ENCODE measurements at regions not wholly inside any gene's neighbourhood (a gene's known extent, or its start where the extent isn't known, plus 50 kb on each side); places are given as distances from the start of the nearest gene placed in this dataset.

DNA sequence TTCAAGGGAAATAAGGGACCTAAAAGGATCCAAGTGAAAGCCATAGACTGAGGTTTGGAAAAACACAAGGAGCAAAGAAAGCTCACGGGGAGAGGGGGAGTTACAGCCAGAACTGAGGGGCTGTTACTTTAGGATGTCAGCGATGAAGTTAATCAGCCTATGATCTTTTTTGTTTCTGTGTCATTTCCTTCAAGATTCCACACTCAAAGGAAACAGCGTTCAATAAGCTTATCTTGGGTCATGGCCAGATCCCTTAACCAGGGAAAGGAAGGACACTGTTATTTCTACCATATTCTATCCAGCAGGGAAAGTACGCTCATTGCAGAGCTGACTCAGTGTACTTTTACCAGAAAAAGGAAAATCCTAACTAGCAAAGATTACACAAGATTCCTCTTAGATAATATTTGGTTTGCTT, 132.8 kb downstream of the PFDN4 start (continued):
- no peak for TF ChIP-seq FOSL1 (IDR thresholded peaks at IDR 0.05; ENCODE audit: insufficient read depth, low read depth, low read length)
- TF ChIP-seq TBP (IDR thresholded peaks at IDR 0.05; ENCODE audit: low read depth, low read length): no peak
- TF ChIP-seq PHF8 (conservative IDR thresholded peaks at IDR 0.05; ENCODE audit: low read depth, low read length): no peak
- no peak for TF ChIP-seq USF2 (IDR thresholded peaks at IDR 0.05; ENCODE audit: low read length)
- TF ChIP-seq SRF (IDR thresholded peaks at IDR 0.05; ENCODE audit: low read depth, low read length): no peak
- no peak for TF ChIP-seq EGR1 (IDR thresholded peaks at IDR 0.05; ENCODE audit: borderline replicate concordance, low read depth, low read length)
- TF ChIP-seq RNF2 (IDR thresholded peaks at IDR 0.05; ENCODE audit: borderline replicate concordance, low read depth, low read length, missing control alignments, poor library complexity, severe bottlenecking): no peak
- no peak for TF ChIP-seq SP4 (IDR thresholded peaks at IDR 0.05; ENCODE audit: low read length)
- TF ChIP-seq SIX5 (IDR thresholded peaks at IDR 0.05; ENCODE audit: low read depth, low read length): no peak

Measured in H1 (cell line).